HG03575 (cell line): ENCODE measurements at regions not wholly inside any gene's neighbourhood (a gene's known extent, or its start where the extent isn't known, plus 50 kb on each side); places are given as distances from the start of the nearest gene placed in this dataset.
A peak's percentile ranks its signal among the peaks of the same experiment; 100 is the strongest.

ENCODE experiments used
- ATAC-seq: cut with Tn5 transposase; IDR thresholded peaks from one replicate; pipeline ENCODE4 v1.9.1; 2021; ENCODE audit not compliant: unreplicated experiment, insufficient number of reproducible peaks, low FRiP score; ENCODE audit errors: extremely low read depth

DNA sequence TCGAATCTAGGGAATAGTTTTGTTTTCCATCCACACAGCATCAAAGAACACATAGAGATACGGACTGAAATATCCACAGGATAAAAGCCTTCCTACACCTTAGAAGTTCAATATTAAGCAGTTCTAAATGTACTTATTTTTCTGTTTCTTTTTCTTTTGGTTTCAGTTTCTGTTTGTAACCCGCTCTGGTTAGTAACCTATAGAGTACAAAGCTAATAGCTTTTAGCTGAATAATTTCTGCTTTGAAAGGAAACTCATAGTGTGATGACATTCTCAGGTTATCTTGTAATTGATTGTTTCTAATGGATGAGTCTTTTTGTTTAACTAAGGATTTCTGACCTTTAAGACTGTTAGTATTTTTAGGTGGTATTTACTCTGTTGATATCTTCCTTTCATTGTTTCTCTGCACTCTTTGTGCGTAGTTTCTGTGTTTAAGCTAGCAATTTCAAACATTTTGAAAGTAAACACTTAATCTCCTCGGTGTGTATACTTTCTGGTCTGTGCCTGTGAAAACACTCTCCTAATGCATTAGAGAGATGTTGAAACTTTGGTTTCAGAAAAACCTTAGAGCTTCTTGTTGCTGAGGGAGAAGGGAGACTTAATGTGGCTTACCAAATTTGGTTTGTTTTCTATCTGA lies 385.5 kb downstream of the HDGFL1 start:
- ATAC-seq: peak; percentile 80

DNA sequence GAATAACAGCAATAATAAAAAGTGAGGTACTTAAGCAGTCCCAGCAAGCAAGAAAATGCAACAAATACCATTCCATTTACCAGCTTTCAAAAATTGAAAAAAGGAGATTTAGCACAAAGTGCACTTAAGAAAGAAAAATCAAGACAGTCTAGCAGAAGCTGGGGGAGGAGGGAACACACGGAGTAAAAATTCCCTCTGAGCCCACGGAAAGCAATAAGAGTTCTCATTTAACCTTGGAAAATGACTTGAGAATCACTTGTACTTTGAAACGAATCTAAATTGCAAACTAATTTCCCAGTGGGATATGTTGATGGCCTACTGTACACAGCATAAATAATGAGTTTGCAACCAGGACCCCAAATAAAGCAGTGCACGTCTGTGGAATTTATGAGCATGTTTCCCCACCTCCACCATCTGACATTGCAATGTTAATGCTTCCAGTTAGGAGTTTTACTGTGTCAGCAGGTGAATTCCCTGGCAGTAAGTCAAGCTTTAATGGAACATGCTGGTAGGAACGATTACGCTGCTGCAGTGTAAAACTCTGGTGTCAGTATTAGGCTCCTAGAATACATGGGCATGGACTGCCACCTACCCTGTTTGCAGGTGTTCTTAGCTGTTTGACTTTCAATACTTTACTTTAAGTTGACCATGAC lies 386.8 kb downstream of the HDGFL1 start:
- no peak for ATAC-seq

DNA sequence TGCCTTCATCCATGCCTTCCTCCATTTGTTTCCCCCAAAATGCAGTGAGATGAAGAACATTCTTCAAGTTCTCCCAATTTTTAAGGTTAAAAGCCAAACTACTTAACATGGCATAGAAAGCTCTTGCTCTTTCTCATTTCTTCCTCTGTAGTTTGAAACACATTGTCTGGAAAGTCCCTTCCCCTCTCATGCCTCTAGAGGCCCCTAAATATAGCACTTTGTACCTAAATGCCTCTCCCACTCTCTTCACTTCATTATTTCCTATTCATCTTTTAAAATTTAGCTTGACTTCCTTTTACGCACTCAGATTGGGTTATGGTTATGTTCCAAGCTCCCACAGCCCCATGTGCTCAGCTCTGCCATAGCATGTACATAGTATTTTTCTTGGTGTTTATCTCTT lies 389.3 kb downstream of the HDGFL1 start:
- no peak for ATAC-seq

DNA sequence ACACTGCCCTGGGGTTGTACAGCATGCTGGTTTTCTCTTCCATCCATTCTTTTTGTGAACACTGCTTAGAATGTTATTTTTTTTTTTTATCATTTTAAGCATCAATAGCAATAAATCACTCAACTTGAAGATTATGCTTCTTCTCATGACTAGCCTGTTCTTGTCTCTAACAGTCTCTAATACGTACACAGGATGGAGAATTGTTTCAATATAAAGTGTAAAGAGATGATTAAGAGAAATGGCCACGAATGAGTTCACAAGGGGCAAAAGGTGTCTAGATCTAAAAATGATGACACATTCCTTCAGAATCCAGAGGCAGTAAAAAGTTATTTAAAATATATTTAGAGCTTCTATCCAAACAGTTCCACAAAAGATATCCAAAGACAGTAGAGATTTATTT lies 390.2 kb downstream of the HDGFL1 start:
- no peak for ATAC-seq

DNA sequence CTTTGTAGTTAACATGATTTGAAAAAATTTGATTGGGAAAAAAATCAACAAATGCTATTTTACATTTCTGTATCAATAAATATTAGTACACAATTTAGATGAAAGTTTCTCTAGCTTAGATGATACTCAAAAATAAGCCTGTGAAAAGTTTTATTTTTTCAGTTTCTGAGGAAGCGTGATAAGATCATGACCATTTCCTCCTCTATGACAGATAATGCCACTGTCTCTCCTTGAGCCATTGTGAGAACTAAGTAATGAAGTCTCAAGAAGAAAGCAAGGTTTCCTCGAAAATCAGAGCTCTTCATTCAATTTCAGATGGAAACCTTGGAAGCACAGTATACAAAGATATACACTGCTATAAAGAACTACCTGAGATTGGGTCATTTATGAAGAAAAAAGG lies 395.0 kb downstream of the HDGFL1 start:
- no peak for ATAC-seq

DNA sequence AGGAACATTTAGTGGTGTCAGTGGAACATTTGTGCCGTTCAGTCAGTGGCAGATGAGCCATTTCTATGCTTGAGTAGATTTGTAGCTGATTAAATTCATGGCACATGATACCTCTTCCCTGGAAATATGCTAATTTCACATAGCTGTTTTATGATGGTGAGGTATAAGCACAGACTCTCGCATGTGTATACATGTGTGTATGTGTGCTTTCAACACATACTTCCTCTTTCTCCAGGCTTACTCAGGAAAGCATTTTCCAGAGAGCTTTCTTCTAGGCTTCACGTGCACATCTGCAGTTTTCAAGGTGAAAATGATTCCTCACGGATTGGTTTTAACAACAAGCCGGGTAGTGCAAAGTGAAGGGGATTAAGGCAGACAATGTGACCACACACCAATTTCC lies 396.5 kb downstream of the HDGFL1 start:
- no peak for ATAC-seq

DNA sequence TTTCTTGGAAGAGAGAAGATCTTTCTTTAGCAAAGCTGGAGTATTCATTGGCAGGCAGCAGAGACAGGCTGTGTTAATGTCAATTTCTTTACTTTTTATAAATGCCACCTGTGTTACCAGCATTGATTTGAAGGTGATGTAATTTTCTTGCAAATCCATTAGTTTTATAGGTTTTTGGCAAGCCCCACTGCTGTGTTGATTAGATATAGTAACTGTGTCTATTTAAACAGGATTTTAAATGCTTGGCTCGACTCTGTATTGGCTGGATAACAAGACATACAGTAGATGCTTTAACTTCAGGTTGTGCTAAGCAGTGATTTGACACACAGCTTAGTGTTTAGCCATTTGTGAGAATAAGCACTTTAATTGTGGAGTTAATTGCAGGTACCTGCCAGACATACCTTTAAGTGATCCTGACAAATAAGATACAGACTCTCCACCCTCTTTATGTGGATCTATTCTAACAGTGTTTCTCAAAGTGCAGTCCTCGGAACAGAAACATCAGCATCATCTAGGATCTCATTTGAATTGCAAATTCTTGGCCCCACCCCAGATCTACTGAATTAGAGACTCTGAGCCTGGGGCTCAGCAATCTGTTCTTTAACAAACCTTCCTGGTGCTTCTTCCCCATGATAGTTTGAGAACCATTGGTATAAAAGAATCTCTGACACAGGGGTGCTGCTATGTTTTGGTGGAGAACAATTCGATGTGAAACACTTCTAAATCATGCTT lies 397.5 kb downstream of the HDGFL1 start:
- ATAC-seq: no peak

DNA sequence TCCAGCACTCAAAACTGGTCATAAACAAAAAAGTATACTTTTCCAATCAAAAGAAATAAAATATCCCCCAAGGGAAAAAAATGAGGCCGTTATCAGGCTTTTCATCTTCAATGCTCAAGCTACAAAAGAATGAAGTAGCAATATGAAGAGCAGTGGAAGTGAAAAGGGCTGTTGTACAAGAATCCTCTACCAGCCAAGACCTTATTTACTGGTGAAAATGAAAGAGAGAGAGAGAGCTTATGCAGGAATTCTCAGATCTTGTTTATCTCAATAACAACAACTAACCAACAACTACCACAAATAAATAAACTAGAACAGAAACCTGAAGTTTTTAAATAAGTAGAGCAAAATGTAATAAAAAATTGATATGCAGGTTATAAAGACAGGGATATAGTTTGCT lies 400.6 kb downstream of the HDGFL1 start:
- no peak for ATAC-seq

DNA sequence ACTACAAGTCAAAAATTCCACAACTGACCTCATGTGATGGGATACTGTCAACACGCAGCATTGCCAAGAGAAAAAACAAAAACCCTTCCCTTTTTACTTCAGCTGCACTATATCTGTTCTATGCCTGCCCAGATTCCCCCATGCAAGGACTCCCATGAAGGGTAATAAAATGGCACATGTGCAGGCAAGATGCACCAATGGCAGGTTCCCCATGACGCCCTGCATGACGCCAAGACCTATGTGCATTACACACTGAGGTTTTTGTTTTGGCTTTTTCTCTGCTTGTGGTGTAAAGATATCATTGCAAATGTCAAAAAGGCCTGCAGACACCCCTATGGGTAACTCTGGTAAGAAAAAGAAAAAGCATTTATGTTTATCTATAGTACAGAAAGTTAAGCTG lies 403.4 kb downstream of the HDGFL1 start:
- no peak for ATAC-seq

DNA sequence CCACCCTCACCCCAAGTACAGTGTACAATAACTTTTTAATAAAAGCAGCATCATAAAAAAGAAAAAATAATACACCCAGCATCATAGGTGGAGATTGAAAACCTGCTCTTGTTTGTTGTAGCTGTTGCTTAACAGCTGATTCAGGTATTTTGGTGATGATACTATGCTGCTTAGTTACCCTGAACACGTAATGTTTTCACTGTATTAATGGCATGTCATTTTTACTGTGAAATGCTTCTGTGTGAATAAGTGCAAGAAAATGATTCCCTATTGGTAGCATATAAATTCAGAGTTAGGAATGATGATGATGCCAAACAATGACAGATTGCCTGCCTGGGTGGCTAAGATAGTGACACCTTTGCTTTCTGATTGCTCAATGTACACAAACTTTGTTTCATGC lies 405.7 kb downstream of the HDGFL1 start:
- no peak for ATAC-seq

DNA sequence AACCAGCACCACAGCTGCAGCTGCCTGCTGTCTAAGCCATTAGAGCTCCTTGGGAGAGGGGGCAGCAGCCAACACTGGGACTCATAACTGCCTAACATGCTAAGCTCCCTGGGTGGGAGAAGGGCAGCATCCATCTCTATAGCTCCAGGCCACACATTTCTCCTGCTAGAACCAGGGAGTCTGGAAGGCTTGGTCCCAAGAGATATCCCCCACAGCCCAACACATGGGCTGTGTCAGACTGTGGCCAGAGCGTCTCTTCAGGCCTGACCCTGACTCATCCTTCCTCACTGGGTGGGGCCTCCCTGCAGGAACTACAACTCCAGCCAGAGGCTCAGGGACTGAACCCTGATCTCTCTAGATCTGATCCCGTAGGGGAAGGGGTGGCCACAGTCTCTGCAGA lies 411.1 kb downstream of the HDGFL1 start:
- no peak for ATAC-seq

DNA sequence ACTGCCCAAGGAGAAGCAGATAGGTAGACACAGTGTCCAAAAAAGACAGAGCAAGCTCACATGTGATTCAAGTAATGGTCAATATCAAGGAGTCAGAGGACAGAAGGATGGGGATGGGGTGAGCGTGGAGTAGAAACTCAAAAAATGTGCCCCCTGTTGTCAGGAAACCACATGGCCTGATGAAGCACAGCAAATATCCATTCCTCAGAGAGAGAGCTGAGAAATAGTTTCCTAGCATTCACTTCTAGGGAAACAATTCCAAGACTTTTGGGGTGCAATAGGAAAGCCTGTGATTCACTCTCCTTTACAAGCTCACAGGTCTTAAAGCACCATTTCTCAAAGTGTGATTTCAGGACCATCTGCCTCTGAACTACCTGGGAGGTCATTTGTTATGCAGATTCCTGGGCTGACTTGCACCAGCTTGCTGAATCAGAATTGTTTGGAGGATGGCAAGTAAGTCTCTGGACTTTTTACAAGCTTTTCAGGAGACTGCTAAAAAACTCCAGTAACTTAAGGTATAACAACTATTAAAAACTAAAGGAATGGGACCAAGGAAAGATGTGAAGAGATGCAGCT lies 432.8 kb downstream of the HDGFL1 start:
- no peak for ATAC-seq

DNA sequence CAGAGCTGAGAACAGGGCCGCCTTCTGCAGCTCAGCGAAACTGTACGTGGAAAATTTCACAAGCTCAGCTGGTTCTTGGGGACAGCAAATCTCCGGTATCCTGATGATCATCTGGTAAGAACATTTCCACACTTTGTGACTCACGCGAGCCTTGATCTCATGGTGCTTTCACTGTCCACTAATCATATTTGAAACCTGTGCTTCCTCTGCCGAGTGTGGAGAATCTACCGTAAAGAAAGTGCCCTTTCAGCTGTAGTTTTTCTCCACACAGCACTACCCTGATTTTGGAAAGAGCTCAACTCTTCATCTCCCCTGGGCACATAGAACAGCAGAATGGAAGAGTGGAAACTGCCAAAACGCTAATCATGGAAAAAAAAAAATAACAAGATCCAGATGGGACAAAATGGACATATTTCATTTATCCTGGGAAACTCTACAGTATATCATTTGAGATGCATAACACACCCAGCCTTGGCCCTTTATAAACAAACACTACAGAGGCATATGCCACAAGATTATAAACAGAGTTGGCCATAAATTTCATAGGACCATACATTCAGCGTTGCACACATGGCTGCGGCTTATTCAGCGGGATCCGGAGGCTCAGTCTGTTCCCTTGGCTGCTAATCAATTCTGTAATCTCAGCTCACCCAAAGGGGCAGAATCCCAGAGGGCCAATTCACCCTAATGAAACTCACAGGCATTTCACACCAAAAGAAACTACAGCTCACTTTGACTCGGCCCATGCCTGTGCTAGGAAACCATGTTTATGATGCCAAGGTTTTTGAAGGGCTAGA lies 434.5 kb downstream of the HDGFL1 start:
- ATAC-seq: no peak

DNA sequence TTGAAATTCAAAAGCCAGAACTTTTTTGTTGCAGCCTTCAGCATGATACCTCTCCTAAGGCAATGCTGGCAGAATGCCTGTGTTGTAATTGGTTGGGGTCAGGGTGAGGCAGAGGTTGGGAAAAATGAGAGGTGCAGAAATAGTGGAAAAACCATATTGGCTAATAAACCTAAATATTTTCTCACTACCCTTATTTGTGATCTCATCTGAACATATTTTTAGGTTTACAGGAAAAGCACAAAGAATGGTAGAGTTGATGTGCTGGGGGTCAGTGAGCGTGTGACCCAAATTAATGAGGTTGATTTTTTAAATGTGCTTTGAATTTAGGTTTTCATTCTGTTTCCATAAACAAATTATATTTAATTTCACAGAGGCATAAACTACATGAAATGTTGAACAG lies 437.3 kb downstream of the HDGFL1 start:
- no peak for ATAC-seq

DNA sequence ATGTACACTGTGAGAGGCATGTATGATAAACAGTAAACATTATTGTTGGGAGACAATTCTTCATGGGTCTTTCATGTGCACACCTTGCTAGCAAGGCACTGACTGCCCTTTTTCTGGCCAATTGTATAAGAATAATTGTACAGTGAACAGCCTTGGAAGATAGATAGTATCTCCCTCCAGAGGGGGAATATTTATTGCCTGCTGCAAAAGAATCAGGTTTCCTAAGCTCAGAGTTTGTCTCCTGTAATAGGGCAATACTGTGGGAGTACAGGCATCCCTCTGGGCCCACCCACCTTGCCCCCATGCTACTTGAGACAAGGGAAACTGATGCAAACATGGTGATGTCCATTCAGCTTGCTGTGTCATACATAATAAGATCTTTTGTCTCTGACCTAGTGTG lies 442.2 kb downstream of the HDGFL1 start:
- no peak for ATAC-seq

DNA sequence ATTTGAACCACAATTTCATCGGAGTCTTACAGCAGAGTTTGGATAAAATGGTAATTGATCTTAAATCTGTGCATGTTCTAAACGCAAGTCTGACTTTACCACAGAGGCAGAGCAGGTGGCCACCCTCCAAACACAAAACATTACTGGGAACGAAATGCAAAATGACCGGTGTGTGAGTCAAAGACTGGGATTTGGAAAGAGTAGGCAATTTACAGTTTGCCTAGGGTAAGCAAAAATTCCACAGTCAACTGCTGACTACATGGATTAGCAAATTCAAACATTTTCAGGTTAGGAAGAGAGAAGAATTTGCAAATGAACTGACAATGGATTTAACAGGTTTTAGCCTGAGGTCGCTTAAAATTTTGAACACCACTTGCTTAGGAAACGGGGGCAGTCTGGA lies 444.4 kb downstream of the HDGFL1 start:
- no peak for ATAC-seq

DNA sequence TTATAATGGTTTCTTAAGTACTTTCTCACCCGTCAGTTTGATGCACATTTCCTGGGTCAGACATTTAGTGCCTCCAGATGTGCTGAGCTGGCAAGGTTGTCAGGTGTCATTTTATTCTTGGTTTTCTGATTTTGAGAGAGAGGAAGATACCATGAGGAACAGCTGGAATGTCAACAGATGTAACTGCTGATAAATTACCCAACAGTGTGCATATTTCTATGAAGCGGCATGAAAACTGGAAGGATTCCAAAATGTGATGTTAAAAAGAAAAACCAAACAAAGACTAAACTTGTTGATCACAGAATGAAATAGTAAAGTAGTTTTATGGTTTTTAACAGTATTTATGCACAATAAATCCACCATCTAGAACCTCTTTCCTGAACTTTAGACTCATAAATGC lies 447.3 kb downstream of the HDGFL1 start:
- ATAC-seq: no peak

DNA sequence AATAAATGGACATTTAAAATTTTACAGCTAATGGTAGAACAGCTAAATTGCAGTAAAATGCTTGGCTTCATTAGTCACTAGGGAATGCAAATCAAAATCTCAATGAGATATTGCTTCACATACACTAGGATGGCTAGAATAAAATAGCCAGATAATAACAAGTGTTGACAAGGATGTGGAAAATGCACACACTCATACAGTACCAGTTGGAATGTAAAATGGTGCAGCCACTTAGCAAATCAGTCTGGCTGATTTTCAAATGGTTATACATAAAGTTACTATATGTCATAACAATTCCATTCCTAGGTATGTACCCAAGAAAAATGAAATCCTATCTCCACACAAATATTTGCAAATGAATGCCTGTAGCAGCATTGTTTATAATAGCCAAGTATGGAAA lies 452.1 kb downstream of the HDGFL1 start:
- ATAC-seq: no peak

DNA sequence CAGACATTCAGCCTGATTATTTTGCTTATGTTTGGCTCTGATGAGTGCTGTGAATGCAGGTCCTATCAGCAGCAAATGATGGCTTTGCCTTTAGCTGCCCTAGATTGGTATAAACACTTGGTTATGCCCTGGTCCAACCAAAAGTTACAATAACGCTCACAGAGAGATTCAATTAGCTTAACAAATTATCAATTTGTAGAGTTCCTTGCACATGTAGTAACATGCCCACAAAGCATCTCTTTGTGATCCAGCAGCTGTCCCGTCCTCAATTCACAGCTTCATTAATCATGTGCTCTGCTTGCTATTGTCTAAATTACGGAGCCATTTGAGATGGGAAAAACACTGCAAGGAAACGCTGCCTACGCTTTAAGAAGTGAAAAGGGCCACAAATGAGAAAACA lies 457.9 kb downstream of the HDGFL1 start:
- no peak for ATAC-seq
